Nephron (organoid): ENCODE measurements at regions not wholly inside any gene's neighbourhood (a gene's known extent, or its start where the extent isn't known, plus 50 kb on each side); places are given as distances from the start of the nearest gene placed in this dataset.

Experiments used
- H3K27ac Mint-ChIP-seq, 3 experiments: 2 replicates each; pipeline ENCODE4 v1.8.0; 2020; ENCODE audit warnings: mixed read lengths in 3 of 3, mild to moderate bottlenecking in 2 of 3, moderate library complexity in 1 of 3
- H3K27me3 Mint-ChIP-seq: 2 replicates; pipeline ENCODE4 v1.8.0; 2021; ENCODE audit warnings: low read depth, mild to moderate bottlenecking, moderate library complexity, mixed read lengths
- H3K36me3 Mint-ChIP-seq: 2 replicates; pipeline ENCODE4 v1.8.0; 2020; ENCODE audit warnings: low read depth, mixed read lengths
- H3K4me1 Mint-ChIP-seq: 2 replicates; pipeline ENCODE4 v1.8.0; 2020; ENCODE audit warnings: mixed read lengths
- H3K4me3 Mint-ChIP-seq, 3 experiments: 2 replicates each; pipeline ENCODE4 v1.8.0; 2020; ENCODE audit warnings: mild to moderate bottlenecking in 3 of 3, mixed read lengths in 3 of 3, moderate library complexity in 2 of 3
- H3K9me3 Mint-ChIP-seq: 2 replicates; pipeline ENCODE4 v1.8.0; 2020; ENCODE audit warnings: mixed read lengths
- CTCF ChIP-seq, 3 experiments: fragments of 200-600 bp; sonication (generic); IDR thresholded peaks; one replicate each; pipeline ENCODE4 v1.5.0; 2021; ENCODE audit warnings: antibody characterized with exemption in 3 of 3; ENCODE audit not compliant: unreplicated experiment in 3 of 3

GRCh38 chr14:42921901-42922300 is 1315.2 kb downstream of the LRFN5 start:
- Mint-ChIP-seq H3K4me1 (no peaks in the 10 kb centered on the region), H3K27ac (no peak overlapping the region), H3K4me3 (no peak overlapping the region), H3K27me3 (no peaks in the 10 kb centered on the region), H3K36me3 (no peaks in the 10 kb centered on the region), H3K9me3 (peaks cover 7% of the 10 kb centered on the region)
- TF ChIP-seq CTCF (IDR thresholded peaks at IDR 0.05; ENCODE audit: unreplicated experiment in 3 of 3) = no peak

- no peaks in the 10 kb centered on the region for H3K36me3 Mint-ChIP-seq
- H3K27ac Mint-ChIP-seq = no peak overlapping the region
- peaks cover 10% of the 10 kb centered on the region for H3K9me3 Mint-ChIP-seq
- no peak overlapping the region for H3K4me3 Mint-ChIP-seq
- no peaks in the 10 kb centered on the region for H3K27me3 Mint-ChIP-seq
- no peaks in the 10 kb centered on the region for H3K4me1 Mint-ChIP-seq
- no peak for TF ChIP-seq CTCF (IDR thresholded peaks at IDR 0.05; ENCODE audit: unreplicated experiment in 3 of 3)
Measured at GRCh38 chr14:42918615-42919014, 1311.9 kb downstream of the LRFN5 start.

- TF ChIP-seq CTCF (IDR thresholded peaks at IDR 0.05; ENCODE audit: unreplicated experiment in 3 of 3) = peak in 1 of 3 experiments; percentile 12
- H3K9me3 Mint-ChIP-seq = peaks cover 6% of the 10 kb centered on the region
- H3K36me3 Mint-ChIP-seq = no peaks in the 10 kb centered on the region
- no peak overlapping the region for H3K4me3 Mint-ChIP-seq
- H3K27me3 Mint-ChIP-seq = no peaks in the 10 kb centered on the region
- no peaks in the 10 kb centered on the region for H3K4me1 Mint-ChIP-seq
- H3K27ac Mint-ChIP-seq = no peak overlapping the region
Measured at GRCh38 chr14:42911642-42912041, 1305.0 kb downstream of the LRFN5 start.

GRCh38 chr14:42909659-42910058 is 1303.0 kb downstream of the LRFN5 start:
- Mint-ChIP-seq H3K36me3 (no peaks in the 10 kb centered on the region), H3K9me3 (no peaks in the 10 kb centered on the region), H3K27ac (no peak overlapping the region), H3K4me1 (no peaks in the 10 kb centered on the region), H3K27me3 (no peaks in the 10 kb centered on the region), H3K4me3 (no peak overlapping the region)
- no peak for TF ChIP-seq CTCF (IDR thresholded peaks at IDR 0.05; ENCODE audit: unreplicated experiment in 3 of 3)

GRCh38 chr14:42893183-42893582 is 1286.5 kb downstream of the LRFN5 start:
- no peaks in the 10 kb centered on the region for H3K36me3 Mint-ChIP-seq

More at GRCh38 chr14:42893183-42893582, 1286.5 kb downstream of the LRFN5 start:
- Mint-ChIP-seq H3K27ac (no peak overlapping the region), H3K9me3 (peaks cover 6% of the 10 kb centered on the region), H3K27me3 (no peaks in the 10 kb centered on the region), H3K4me1 (no peaks in the 10 kb centered on the region), H3K4me3 (no peak overlapping the region)
- no peak for TF ChIP-seq CTCF (IDR thresholded peaks at IDR 0.05; ENCODE audit: unreplicated experiment in 3 of 3)
